ENCODE measurements at regions not wholly inside any gene's neighbourhood (a gene's known extent, or its start where the extent isn't known, plus 50 kb on each side); places are given as distances from the start of the nearest gene placed in this dataset.
"Not testable (repeated sequence)": the region's sequence is repeated elsewhere in the genome, so short reads cannot be mapped to it uniquely, and the experiment has no call there.

DNA sequence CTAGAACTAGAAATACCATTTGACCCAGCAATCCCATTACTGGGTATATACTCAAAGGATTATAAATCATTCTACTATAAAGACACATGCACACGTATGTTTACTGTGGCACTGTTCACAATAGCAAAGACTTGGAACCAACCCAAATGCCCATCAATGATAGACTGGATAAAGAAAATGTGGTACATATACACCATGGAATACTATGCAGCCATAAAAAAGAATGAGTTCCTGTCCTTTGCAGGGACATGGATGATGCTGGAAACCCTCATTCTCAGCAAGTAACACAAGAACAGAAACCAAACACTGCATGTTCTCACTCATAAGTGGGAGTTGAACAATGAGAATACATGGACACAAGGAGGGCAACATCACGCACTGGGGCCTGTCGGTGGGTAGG, 550.3 kb upstream of the USP24 start:
- DNase-seq (ENCODE audit: low spot score), result not testable (repeated sequence)

DNA sequence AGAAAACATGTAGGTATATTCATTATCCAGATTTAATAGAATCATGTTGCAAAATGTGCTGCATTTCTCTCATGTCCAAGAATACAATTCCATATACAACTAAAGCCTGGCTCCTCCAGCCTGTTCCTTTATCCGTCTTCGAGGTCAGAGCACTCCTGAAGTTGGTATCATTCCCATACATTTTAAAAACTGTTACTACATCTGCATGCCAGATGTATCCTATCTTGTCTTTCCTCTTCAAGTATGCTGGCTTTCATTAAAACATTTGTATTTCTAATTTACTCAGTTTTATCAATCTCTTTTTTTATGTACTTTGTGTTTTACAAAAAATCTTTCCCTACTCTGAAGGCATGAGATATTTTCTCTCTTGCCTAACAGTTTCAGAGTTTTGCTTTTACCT, 536.6 kb upstream of the USP24 start:
- DNase-seq (ENCODE audit: low spot score), result no peak

DNA sequence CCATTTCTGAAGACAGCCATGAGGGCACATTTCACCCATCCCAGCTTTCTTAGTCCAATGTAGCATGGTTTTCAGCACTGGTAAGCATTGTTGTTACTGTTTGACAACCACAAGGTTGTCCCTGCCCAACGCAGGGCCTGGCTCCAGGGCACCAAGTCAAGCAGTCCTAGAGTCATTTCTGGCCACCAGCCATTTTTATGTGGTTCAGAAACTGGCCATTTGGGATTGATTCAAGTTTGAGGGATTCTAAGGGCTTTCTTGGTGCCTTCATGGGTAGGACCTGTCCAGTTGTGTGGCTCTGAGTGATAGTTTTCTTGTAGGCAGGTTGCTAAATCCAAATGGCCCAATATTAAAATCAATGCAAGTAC, 535.4 kb upstream of the USP24 start:
- DNase-seq (ENCODE audit: low spot score), result no peak

GRCh38 chr1:55749975-55750627, 534.9 kb upstream of the USP24 start:
- DNase-seq (ENCODE audit: low spot score), result no peak

GRCh38 chr1:55747408-55747841, 532.3 kb upstream of the USP24 start:
- no peak for DNase-seq (ENCODE audit: low spot score)

- DNase-seq (ENCODE audit: low spot score), result no peak
Observed at GRCh38 chr1:55746710-55747109, 531.5 kb upstream of the USP24 start.

DNA sequence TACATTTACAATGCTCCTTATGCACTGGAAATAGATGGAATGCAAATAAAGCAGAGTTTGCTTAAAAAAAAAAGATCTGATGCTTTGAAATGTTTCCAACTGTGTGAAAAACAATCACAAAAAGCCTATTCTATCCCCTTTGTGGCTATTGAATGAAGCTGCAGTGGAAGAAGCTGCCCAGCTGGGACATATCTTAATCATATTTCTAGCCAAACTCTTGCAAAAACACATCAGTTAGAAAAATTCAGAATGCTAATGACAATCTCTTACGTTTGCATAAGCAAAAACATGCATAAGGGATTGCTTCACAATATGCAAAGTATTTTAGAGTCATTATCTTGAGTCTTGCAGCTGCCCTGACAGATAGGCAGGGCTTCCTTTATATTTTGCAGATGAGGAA, 526.4 kb upstream of the USP24 start:
- no peak for DNase-seq (ENCODE audit: low spot score)

DNA sequence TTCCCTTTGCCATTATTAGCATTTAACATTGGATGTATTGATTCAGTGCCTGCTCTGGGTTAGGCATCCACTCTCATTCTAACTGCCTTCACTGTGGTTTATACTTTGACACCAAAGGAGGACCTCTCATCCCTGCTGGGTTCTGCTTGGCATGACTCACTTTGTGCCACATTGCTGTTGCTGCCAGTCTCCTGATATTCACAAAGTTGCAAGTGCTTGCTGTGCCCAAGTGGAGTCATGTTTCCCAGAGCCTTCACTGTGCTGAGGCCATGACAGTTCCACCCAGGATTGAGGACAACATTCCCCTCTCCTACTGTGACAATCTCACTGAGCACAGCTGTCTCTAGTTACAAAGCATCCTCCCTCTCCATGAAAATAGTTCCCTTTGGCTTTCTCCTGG, 519.9 kb upstream of the USP24 start:
- no peak for DNase-seq (ENCODE audit: low spot score)

GRCh38 chr1:55726994-55727393, 511.8 kb upstream of the USP24 start:
- no peak for DNase-seq (ENCODE audit: low spot score)

DNA sequence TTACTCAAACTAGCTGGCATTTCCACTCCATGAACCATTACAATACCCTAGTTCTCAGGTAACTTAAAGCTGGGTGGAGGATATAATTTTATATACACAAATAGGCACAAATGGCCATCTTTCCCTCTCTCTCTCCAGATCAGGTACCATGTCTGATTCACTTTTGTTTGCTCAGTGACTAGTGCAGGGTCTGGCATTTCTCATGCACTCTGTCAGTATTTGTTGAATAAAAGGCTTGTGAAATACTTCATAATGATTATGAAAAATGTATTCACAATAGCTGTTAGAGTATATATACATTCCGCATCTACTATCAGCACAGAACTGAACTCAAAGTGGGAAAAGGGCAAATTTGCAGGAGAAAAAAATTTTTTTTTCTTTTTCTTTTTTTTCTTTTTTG, 510.2 kb upstream of the USP24 start:
- DNase-seq (ENCODE audit: low spot score), result no peak

GRCh38 chr1:55724551-55725325, 509.6 kb upstream of the USP24 start:
- no peak for DNase-seq (ENCODE audit: low spot score)

DNA sequence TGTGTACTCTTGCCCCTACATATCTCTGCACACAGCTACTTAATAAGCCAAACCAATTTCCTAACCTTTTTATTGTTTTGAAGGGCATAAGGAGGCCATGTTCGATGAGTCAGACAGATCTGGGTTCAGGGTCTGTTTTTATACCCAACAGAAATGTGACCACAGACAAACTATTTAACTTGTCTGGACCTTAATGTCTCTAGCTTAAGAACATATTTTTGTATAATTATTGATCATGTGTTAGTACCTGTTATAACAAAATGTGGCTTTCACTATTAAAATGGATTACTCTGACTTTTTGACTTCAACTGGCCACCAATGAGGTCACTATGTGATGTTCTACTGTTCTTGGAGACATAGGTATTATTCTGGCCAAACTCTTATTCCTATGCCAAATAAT, 507.8 kb upstream of the USP24 start:
- no peak for DNase-seq (ENCODE audit: low spot score)

DNA sequence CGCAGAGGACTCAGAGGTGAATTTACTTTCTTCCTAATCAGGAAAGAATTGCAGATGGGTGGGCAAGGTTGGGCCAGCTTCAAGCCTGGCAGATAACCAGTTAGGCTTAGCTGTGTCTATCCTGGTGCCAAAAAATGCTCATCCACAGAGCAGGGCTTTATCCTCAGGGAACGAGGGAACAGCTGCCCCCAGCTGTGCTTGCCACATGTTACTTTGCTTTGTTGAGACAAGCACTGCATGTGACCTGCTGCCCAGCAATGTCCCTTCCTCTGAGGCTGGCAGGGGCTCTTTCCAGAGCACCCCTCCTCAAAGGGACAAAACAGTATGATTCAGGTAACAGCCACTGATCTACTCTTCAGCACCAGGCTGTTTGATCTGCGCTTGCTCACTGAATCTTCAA, 505.1 kb upstream of the USP24 start:
- no peak for DNase-seq (ENCODE audit: low spot score)

GRCh38 chr1:55718758-55719671, 503.9 kb upstream of the USP24 start:
- DNase-seq (ENCODE audit: low spot score), result no peak

DNA sequence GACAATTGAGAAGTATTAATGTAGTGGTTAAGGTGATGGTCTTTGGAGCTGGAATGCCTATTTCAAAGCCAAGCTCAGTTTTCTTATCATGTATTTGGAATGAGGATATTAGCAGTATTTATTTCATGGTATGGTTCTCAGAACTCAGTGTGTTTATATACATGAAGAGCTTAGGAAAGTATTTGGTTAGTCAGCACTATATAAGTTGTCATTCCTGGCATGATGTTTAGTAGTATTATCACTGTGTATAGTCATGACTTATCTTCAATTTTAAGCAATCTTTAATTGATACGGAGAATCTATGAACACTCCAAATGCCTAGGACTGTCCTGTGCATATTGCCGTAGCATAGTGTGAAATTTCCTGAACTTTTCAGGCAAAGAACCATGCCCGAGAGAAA, 501.9 kb upstream of the USP24 start:
- DNase-seq (ENCODE audit: low spot score), result no peak

GRCh38 chr1:55716610-55717009, 501.4 kb upstream of the USP24 start:
- no peak for DNase-seq (ENCODE audit: low spot score)

DNA sequence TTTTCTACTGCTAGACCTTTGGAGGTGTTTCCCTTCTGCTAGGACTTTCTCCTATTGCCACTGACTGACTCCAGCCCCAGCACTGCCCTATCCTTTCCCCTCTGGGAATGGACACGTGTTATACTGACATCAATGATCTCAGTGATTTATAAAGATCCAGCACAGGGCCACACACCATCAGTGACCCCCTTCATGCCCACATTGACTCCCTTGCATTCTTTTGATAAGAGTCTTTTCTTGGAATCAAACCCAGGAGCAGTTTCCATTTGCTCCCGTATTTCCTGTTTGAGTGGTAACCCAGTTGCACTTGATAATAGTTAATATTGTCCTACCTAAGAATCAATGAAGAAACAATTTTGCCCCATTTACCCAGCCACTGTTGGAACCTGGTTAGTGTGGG, 501.0 kb upstream of the USP24 start:
- no peak for DNase-seq (ENCODE audit: low spot score)

GRCh38 chr1:55714230-55714629, 499.1 kb upstream of the USP24 start:
- no peak for DNase-seq (ENCODE audit: low spot score)

GRCh38 chr1:55713516-55713915, 498.4 kb upstream of the USP24 start:
- DNase-seq (ENCODE audit: low spot score), result no peak

DNA sequence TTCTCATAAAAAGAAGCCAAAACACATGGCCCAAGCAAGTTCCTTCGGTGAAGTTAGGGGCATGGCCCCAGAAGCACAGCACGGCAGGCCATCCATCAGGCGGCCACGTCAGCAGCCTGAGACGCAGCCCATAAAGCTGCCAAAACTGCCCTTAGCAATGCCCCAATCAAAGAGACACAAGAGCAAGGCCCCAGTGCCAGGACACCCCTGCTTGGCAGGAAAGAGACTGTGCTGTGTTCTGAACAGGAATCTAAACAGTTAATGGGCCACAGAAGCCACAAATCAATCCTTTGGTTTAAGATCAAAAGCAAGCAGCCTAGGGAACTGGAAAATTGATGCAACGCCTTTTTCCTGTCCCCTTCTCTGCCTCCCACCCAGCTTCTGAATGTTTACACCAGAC, 497.0 kb upstream of the USP24 start:
- no peak for DNase-seq (ENCODE audit: low spot score)

DNA sequence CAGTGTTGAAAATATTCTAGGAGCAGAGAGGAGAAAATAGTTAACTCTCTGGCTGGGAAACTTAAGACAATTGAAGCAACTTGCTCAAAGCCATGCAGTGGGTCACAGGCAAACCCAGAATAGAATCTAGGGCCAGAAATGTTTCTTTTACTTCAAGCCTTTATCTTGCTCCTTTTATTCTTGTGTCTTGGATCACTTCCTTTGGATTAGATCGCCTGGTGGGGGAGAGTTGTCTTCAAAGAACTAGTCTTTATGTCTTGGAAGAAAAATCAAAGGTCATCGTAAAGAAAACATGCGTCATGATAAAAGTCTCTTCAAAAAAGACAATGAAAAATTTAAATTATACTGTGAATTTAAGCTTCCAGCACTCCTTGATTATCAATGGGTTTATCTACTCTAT, 493.6 kb upstream of the USP24 start:
- no peak for DNase-seq (ENCODE audit: low spot score)

DNA sequence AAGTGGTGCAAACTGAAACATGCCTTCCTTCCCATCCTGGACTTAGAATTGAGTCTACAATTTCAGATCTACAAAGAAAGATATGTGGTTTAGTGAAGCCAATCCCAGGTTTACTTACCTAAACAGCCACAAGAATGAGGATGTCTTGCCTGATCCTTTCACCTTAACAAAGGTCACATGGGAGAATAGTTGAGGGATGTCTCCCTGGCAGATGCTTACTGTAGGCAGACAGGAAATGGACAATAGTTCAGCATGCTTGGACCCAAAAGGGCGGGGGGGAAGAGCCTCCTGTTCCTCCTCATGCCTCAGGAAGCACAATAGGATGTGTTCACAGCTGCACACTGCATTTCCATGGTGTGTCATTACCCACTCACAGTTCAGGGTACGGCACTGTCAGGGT, 492.7 kb upstream of the USP24 start:
- DNase-seq (ENCODE audit: low spot score), result no peak

GRCh38 chr1:55707196-55707595, 492.0 kb upstream of the USP24 start:
- DNase-seq (ENCODE audit: low spot score), result no peak

Measured in CD4-positive, alpha-beta T cell treated with Interleukin-15 for 4 hours (primary cell).